HUES48 (cell line): ENCODE measurements at regions not wholly inside any gene's neighbourhood (a gene's known extent, or its start where the extent isn't known, plus 50 kb on each side); places are given as distances from the start of the nearest gene placed in this dataset.
"Not testable (repeated sequence)": the region's sequence is repeated elsewhere in the genome, so short reads cannot be mapped to it uniquely, and the experiment has no call there.

ENCODE experiments used
- H3K27ac ChIP-seq: one replicate; pipeline ENCODE4 v1.7.0; 2013; ENCODE audit warnings: low read depth, low read length, inconsistent platforms
- H3K27me3 ChIP-seq: 2 replicates; pipeline ENCODE4 v1.6.1; 2013; ENCODE audit warnings: mild to moderate bottlenecking, low read length; ENCODE audit not compliant: control insufficient read depth, insufficient read depth
- H3K36me3 ChIP-seq: 2 replicates; pipeline ENCODE4 v1.6.1; 2013; ENCODE audit warnings: low read length; ENCODE audit not compliant: control insufficient read depth, insufficient read depth
- H3K4me1 ChIP-seq: 2 replicates; pipeline ENCODE4 v1.6.1; 2013; ENCODE audit warnings: mild to moderate bottlenecking, low read length; ENCODE audit not compliant: control insufficient read depth, insufficient read depth
- H3K4me3 ChIP-seq: 2 replicates; pipeline ENCODE4 v1.5.1; 2013; ENCODE audit warnings: mild to moderate bottlenecking, low read depth, low read length
- H3K9ac ChIP-seq: 2 replicates; pipeline ENCODE4 v1.6.1; 2013; ENCODE audit warnings: mild to moderate bottlenecking, low read depth, low read length, moderate library complexity
- H3K9me3 ChIP-seq: 2 replicates; pipeline ENCODE4 v1.6.1; 2013; ENCODE audit warnings: low read length; ENCODE audit not compliant: control insufficient read depth, insufficient read depth

DNA sequence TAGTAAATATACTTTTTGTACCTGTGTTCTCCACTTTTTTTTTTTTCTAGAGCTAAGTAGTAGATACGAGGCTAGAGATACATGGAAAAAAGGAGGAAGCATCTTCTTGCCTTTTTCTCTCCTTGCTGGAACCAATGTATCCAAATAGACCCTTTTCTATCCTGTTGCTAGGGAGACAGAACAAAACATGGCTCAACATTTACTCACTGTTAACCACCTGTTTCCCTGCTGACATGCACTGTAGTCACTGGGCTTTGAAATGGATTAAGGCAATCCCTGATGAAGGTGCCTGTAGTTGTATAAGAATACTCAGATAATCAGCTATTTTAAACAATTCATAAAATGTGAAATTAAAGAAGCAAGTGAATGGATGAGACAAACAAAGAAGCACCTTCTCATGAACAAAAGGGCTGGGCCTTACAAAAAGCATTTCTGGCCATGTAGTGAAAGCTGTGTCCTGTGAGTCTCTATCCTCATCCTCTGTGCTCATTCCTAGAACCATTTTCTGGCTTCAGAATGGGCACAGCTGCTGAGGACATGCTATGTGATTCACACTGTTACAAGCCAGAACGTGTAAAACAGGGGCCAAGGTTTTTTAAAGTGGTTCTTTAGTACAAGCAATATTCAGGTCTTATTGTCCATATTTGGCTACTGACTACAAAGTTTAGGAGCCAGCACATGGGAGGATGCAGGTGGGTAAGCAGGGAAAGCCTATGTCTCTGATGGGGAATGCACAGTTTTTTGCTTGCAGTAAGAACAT is 100.4 kb upstream of the NDN start:
- Histone ChIP-seq H3K9ac (no peak overlapping the region), H3K9me3 (peaks cover 50% of the 10 kb centered on the region), H3K4me3 (no peak overlapping the region), H3K27ac (no peak overlapping the region), H3K4me1 (no peaks in the 10 kb centered on the region), H3K36me3 (no peaks in the 10 kb centered on the region), H3K27me3 (no peaks in the 10 kb centered on the region)

DNA sequence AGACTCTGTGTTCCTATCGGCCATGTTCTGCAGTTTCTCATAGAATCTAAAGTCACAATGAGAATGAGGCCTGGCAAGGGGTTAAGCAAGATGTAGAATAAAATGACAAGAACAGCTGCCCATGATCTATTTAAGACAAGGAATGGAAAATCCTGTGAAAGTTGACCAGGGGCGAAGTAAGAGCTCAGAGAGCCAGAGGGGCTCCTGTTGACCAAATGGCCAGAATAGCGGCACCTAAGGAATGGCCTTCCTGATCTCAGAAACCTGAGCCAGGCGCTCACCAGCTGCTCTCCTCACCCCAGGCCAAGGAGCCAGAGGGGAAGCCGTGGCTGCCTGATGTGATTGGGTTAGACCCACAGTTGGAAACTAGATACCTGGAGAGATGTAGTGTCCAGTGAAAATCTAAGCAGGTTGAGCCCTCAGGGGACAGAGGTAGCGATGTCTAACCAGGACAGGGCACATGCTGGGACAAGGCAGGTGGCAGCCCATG is 106.1 kb upstream of the NDN start:
- Histone ChIP-seq H3K4me3 (no peak overlapping the region), H3K36me3 (no peaks in the 10 kb centered on the region), H3K4me1 (no peaks in the 10 kb centered on the region), H3K27me3 (no peaks in the 10 kb centered on the region), H3K27ac (no peak overlapping the region), H3K9ac (no peak overlapping the region), H3K9me3 (peaks cover 68% of the 10 kb centered on the region)

GRCh38 chr15:23797747-23798446 is 110.8 kb upstream of the NDN start:
- Histone ChIP-seq H3K27ac (no peak overlapping the region), H3K36me3 (no peaks in the 10 kb centered on the region), H3K9me3 (peaks cover 62% of the 10 kb centered on the region), H3K4me1 (no peaks in the 10 kb centered on the region), H3K27me3 (no peaks in the 10 kb centered on the region), H3K4me3 (no peak overlapping the region), H3K9ac (no peak overlapping the region)

GRCh38 chr15:23801881-23802280 is 114.8 kb upstream of the NDN start:
- Histone ChIP-seq H3K27ac (no peak overlapping the region), H3K4me1 (no peaks in the 10 kb centered on the region), H3K27me3 (no peaks in the 10 kb centered on the region), H3K4me3 (no peak overlapping the region), H3K9me3 (peaks cover 48% of the 10 kb centered on the region), H3K9ac (no peak overlapping the region), H3K36me3 (no peaks in the 10 kb centered on the region)

DNA sequence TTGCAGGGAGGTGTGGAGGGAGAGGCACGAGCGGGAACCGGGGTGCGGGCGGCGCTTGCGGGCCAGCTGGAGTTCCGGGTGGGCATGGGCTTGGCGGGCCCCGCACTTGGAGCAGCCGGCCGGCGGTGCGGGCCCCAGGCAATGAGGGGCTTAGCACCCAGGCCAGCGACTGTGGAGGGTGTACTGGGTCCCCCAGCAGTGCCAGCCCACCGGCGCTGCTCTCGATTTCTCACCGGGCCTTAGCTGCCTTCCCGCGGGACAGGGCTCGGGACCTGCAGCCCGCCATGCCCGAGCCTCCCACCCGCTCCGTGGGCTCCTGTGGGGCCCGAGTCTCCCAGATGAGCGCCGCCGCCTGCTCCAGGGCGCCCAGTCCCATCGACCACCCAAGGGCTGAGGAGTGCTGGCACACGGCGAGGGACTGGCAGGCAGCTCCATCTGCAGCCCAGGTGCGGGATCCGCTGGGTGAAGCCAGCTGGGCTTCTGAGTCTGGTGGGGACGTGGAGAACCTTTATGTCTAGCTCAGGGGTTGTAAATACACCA is 115.9 kb upstream of the NDN start:
- not testable (repeated sequence) for H3K36me3 ChIP-seq, H3K27ac ChIP-seq, H3K4me3 ChIP-seq, H3K4me1 ChIP-seq, H3K27me3 ChIP-seq, H3K9ac ChIP-seq
- H3K9me3 ChIP-seq, result peaks cover 39% of the 10 kb centered on the region

DNA sequence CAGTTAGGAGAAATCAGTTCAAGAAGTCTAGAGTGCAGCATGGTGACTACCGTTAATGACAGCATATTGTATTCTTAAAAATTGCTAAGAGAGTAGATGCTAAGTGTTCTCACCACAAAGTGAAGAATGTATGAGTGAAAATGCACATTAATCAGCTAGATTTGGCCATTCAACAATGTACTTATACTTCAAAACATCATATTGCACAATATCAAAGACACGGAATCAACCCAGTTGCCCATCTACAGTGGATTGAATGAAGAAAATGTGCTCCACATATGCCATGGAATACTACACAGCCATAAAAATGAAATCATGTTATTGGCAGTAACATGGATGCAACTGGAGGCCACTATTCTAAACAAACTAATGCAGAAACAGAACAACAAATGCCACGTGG is 119.9 kb upstream of the NDN start:
- Histone ChIP-seq H3K36me3 (no peaks in the 10 kb centered on the region), H3K9ac (no peak overlapping the region), H3K4me3 (no peak overlapping the region), H3K27me3 (no peaks in the 10 kb centered on the region), H3K27ac (no peak overlapping the region), H3K4me1 (no peaks in the 10 kb centered on the region), H3K9me3 (peaks cover 37% of the 10 kb centered on the region)

DNA sequence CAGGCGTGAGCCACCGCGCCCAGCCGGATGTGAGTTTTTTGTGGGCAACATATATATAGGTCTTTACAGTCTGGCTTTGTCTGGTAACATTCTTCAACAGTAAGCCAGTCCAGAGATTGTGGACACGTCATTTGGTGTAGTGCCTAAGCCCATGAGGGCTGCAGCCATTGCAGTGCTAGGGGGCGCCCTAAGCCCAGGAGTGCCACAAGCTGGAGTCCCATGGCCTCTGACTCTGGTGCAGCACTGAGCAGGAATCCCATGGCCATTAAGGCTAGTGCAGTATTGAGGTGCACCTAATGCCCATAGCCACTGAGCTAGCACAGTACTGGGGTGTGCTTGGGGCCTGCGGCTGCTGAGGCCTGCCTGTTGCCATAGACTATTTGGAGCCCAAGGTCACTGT is 136.4 kb upstream of the NDN start:
- H3K4me3 ChIP-seq, result no peak overlapping the region
- H3K9me3 ChIP-seq, result peaks cover 37% of the 10 kb centered on the region
- no peaks in the 10 kb centered on the region for H3K4me1 ChIP-seq
- no peak overlapping the region for H3K27ac ChIP-seq
- H3K27me3 ChIP-seq, result no peaks in the 10 kb centered on the region
- no peak overlapping the region for H3K9ac ChIP-seq
- no peaks in the 10 kb centered on the region for H3K36me3 ChIP-seq

DNA sequence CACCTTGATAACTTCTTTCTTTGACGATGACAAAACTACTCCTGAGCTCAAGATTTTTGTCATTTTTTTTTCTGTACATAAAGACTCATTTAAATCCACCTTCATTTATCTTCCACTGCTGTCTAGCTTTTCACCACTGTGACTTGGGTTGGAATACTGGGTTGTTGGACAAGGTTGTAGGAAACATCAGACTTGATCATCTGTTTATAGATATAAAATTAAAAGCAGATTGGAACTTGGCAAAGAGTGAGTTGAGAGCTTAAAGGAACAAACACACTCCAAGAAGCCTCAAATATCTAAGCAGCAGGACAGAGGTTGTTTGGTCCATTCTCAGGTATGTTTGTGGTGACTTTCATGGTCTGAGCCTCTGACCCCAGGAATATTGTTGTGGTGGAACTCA is 141.7 kb upstream of the NDN start:
- Histone ChIP-seq H3K36me3 (no peaks in the 10 kb centered on the region), H3K27me3 (no peaks in the 10 kb centered on the region), H3K4me1 (no peaks in the 10 kb centered on the region), H3K9ac (no peak overlapping the region), H3K27ac (no peak overlapping the region), H3K9me3 (peaks cover 47% of the 10 kb centered on the region), H3K4me3 (no peak overlapping the region)

- no peaks in the 10 kb centered on the region for H3K4me1 ChIP-seq
Measured at GRCh38 chr15:23835953-23836352, 148.8 kb upstream of the NDN start.

DNA sequence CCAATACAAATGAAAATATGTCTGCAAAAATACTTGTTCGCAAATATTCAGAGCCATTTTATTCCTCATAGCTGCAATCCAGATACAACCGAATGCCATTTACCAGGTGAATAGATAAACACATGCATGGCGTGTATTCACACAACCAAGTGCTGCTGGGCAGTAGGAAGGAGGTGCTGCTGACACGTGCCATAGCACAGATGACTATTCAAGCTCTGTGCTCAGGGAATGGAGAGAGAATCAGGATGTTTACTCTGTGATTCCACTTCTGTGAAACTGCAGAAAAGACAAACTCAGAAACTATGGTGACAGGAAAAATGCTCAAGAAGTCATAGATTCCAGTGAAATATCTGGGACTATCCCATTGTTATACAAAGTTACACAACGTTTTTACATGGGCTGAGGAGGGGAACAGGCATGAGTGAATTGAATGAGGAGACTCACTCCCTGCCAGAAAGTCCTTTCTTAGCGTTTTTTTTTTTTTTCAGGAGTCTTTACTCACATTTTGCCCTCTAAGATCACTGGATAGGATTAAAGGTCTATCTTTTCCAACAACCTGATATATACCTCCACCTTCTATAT is 152.9 kb upstream of the NDN start:
- peaks cover 61% of the 10 kb centered on the region for H3K9me3 ChIP-seq
- H3K27ac ChIP-seq, result no peak overlapping the region
- H3K4me3 ChIP-seq, result no peak overlapping the region
- H3K9ac ChIP-seq, result no peak overlapping the region
- H3K36me3 ChIP-seq, result no peaks in the 10 kb centered on the region
- no peaks in the 10 kb centered on the region for H3K4me1 ChIP-seq
- H3K27me3 ChIP-seq, result no peaks in the 10 kb centered on the region

More at GRCh38 chr15:23835953-23836352, 148.8 kb upstream of the NDN start:
- Histone ChIP-seq H3K9me3 (peaks cover 52% of the 10 kb centered on the region), H3K36me3 (no peaks in the 10 kb centered on the region), H3K27ac (no peak overlapping the region), H3K27me3 (no peaks in the 10 kb centered on the region), H3K9ac (no peak overlapping the region), H3K4me3 (no peak overlapping the region)

GRCh38 chr15:23846218-23846617 is 159.1 kb upstream of the NDN start:
- H3K4me1 ChIP-seq, result no peaks in the 10 kb centered on the region
- H3K27ac ChIP-seq, result no peak overlapping the region
- no peak overlapping the region for H3K4me3 ChIP-seq
- H3K36me3 ChIP-seq, result no peaks in the 10 kb centered on the region
- peaks cover 55% of the 10 kb centered on the region for H3K9me3 ChIP-seq
- no peaks in the 10 kb centered on the region for H3K27me3 ChIP-seq
- no peak overlapping the region for H3K9ac ChIP-seq
